GM23338 (cell line): ENCODE measurements at regions not wholly inside any gene's neighbourhood (a gene's known extent, or its start where the extent isn't known, plus 50 kb on each side); places are given as distances from the start of the nearest gene placed in this dataset.

Experiments used
- ATAC-seq: fragments of 200-7000 bp; cut with Tn5 transposase; 3 replicates; pipeline ENCODE4 v1.9.1; 2020
- DNase-seq: peaks from one replicate; pipeline ENCODE4 v3.0.0-alpha.2; 2015; ENCODE audit warnings: low spot score
- H2AFZ ChIP-seq: fragments of 200-600 bp; sonication (generic); 2 replicates; pipeline ENCODE4 v1.8.0; 2016; ENCODE audit warnings: antibody characterized with exemption, mild to moderate bottlenecking, moderate library complexity
- H3F3A ChIP-seq: fragments of 200-600 bp; sonication (generic); replicated peaks from 2 replicates; pipeline ENCODE4 v1.8.0; 2017; ENCODE audit warnings: antibody characterized with exemption, mixed run types, low read depth
- H3K27ac ChIP-seq: fragments of 200-600 bp; sonication (generic); 2 replicates; pipeline ENCODE4 v1.6.1; 2016; ENCODE audit warnings: low read depth
- H3K27me3 ChIP-seq: fragments of 200-600 bp; sonication (generic); 2 replicates; pipeline ENCODE4 v1.8.0; 2016; ENCODE audit warnings: mild to moderate bottlenecking, mixed run types, moderate library complexity; ENCODE audit not compliant: insufficient read depth
- H3K36me3 ChIP-seq: fragments of 200-600 bp; sonication (generic); 2 replicates; pipeline ENCODE4 v1.8.0; 2016; ENCODE audit warnings: mild to moderate bottlenecking; ENCODE audit not compliant: insufficient read depth
- H3K4me1 ChIP-seq: fragments of 200-600 bp; sonication (generic); 2 replicates; pipeline ENCODE4 v1.8.0; 2016; ENCODE audit warnings: mild to moderate bottlenecking, moderate library complexity; ENCODE audit not compliant: insufficient read depth
- H3K4me2 ChIP-seq: fragments of 200-600 bp; sonication (generic); 2 replicates; pipeline ENCODE4 v1.7.1; 2017; ENCODE audit warnings: mixed run types
- H3K4me3 ChIP-seq: fragments of 200-600 bp; sonication (generic); 2 replicates; pipeline ENCODE4 v1.6.1; 2016; ENCODE audit warnings: mixed run types
- H3K79me2 ChIP-seq: fragments of 200-600 bp; sonication (generic); replicated peaks from 2 replicates; pipeline ENCODE4 v1.8.0; 2017; ENCODE audit warnings: mild to moderate bottlenecking; ENCODE audit not compliant: insufficient read depth
- H3K9me2 ChIP-seq: fragments of 200-600 bp; sonication (generic); 2 replicates; pipeline ENCODE4 v1.8.0; 2017; ENCODE audit not compliant: insufficient read depth
- H4K20me1 ChIP-seq: fragments of 200-600 bp; sonication (generic); replicated peaks from 2 replicates; pipeline ENCODE4 v1.8.0; 2017; ENCODE audit warnings: mild to moderate bottlenecking; ENCODE audit not compliant: insufficient read depth
- H3K27ac Mint-ChIP-seq: 2 replicates; pipeline ENCODE4 v1.8.0; 2020; ENCODE audit warnings: inconsistent platforms, mild to moderate bottlenecking, moderate library complexity, mixed read lengths
- H3K27me3 Mint-ChIP-seq: 3 replicates; pipeline ENCODE4 v1.8.0; 2022; ENCODE audit warnings: low read depth, mild to moderate bottlenecking, moderate library complexity, mixed read lengths, inconsistent platforms; ENCODE audit not compliant: insufficient read depth, poor library complexity
- H3K36me3 Mint-ChIP-seq: 3 replicates; pipeline ENCODE4 v1.8.0; 2021; ENCODE audit warnings: low read depth, mild to moderate bottlenecking, inconsistent platforms, moderate library complexity, mixed read lengths
- H3K4me1 Mint-ChIP-seq: 3 replicates; pipeline ENCODE4 v1.8.0; 2020; ENCODE audit warnings: mild to moderate bottlenecking, inconsistent platforms, mixed read lengths
- H3K4me3 Mint-ChIP-seq: 3 replicates; pipeline ENCODE4 v1.8.0; 2021; ENCODE audit warnings: moderate library complexity, mild to moderate bottlenecking, inconsistent platforms, mixed read lengths
- H3K9me3 Mint-ChIP-seq: 3 replicates; pipeline ENCODE4 v1.8.0; 2020; ENCODE audit warnings: moderate library complexity, mild to moderate bottlenecking, inconsistent platforms, mixed read lengths
- CREB1 ChIP-seq: fragments of 250-450 bp; sonication (Bioruptor Pico); IDR thresholded peaks from 2 replicates; pipeline ENCODE4 v1.5.0; 2020; ENCODE audit warnings: low read depth, mild to moderate bottlenecking, moderate library complexity
- EZH2 ChIP-seq: fragments of 200-600 bp; sonication (generic); IDR thresholded peaks from one replicate; pipeline ENCODE4 v1.8.0; 2017; ENCODE audit warnings: antibody characterized with exemption, mild to moderate bottlenecking, low read depth; ENCODE audit not compliant: unreplicated experiment
- JUNB ChIP-seq: IDR thresholded peaks from one replicate; pipeline ENCODE4 v1.6.1; 2016; ENCODE audit warnings: antibody characterized with exemption; ENCODE audit not compliant: unreplicated experiment
- NANOG ChIP-seq: IDR thresholded peaks from 2 replicates; pipeline ENCODE4 v1.6.1; 2016; ENCODE audit warnings: antibody characterized with exemption, borderline replicate concordance
- POLR2AphosphoS5 ChIP-seq: IDR thresholded peaks from 2 replicates; pipeline ENCODE4 v1.6.1; 2016; ENCODE audit warnings: antibody characterized with exemption, low read depth
- STAT1 ChIP-seq: IDR thresholded peaks from one replicate; pipeline ENCODE4 v1.6.1; 2016; ENCODE audit warnings: antibody characterized with exemption; ENCODE audit not compliant: unreplicated experiment
- ZNF331 ChIP-seq: fragments of 250-450 bp; sonication (Bioruptor Pico); IDR thresholded peaks from 2 replicates; pipeline ENCODE4 v1.5.0; 2020; ENCODE audit warnings: low read depth, mild to moderate bottlenecking, moderate library complexity
- TF ChIP-seq, protein P1 (sequence below): fragments of 250-450 bp; sonication (Bioruptor Pico); IDR thresholded peaks from 2 replicates; pipeline ENCODE4 v1.5.0; 2020; ENCODE audit warnings: mild to moderate bottlenecking, moderate library complexity
- TF ChIP-seq, protein P2 (sequence below): IDR thresholded peaks from 2 replicates; pipeline ENCODE4 v1.6.1; 2016; ENCODE audit warnings: antibody characterized with exemption
- TF ChIP-seq, protein P3 (sequence below): IDR thresholded peaks from one replicate; pipeline ENCODE4 v1.6.1; 2018; ENCODE audit warnings: antibody characterized with exemption; ENCODE audit not compliant: unreplicated experiment

DNA sequence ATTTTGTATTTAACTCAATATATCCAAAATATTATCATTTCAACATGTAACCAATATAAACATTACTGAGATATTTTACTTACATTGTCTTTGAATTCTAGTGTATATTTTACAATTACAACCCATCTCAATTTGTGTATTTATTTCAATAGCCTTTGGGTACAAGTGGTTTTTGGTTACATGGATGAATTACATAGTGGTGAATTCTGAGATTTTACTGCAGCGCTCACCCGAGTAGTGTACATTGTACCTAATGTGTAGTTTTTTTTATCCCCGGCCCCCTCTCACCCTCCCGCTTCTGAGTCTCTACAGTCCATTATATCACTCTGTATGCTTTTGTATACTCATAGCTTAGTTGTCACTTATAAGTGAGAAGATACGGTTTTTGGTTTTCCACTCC lies 117.0 kb upstream of the GALNT2 start (continued):
- TF ChIP-seq, protein P1, sequence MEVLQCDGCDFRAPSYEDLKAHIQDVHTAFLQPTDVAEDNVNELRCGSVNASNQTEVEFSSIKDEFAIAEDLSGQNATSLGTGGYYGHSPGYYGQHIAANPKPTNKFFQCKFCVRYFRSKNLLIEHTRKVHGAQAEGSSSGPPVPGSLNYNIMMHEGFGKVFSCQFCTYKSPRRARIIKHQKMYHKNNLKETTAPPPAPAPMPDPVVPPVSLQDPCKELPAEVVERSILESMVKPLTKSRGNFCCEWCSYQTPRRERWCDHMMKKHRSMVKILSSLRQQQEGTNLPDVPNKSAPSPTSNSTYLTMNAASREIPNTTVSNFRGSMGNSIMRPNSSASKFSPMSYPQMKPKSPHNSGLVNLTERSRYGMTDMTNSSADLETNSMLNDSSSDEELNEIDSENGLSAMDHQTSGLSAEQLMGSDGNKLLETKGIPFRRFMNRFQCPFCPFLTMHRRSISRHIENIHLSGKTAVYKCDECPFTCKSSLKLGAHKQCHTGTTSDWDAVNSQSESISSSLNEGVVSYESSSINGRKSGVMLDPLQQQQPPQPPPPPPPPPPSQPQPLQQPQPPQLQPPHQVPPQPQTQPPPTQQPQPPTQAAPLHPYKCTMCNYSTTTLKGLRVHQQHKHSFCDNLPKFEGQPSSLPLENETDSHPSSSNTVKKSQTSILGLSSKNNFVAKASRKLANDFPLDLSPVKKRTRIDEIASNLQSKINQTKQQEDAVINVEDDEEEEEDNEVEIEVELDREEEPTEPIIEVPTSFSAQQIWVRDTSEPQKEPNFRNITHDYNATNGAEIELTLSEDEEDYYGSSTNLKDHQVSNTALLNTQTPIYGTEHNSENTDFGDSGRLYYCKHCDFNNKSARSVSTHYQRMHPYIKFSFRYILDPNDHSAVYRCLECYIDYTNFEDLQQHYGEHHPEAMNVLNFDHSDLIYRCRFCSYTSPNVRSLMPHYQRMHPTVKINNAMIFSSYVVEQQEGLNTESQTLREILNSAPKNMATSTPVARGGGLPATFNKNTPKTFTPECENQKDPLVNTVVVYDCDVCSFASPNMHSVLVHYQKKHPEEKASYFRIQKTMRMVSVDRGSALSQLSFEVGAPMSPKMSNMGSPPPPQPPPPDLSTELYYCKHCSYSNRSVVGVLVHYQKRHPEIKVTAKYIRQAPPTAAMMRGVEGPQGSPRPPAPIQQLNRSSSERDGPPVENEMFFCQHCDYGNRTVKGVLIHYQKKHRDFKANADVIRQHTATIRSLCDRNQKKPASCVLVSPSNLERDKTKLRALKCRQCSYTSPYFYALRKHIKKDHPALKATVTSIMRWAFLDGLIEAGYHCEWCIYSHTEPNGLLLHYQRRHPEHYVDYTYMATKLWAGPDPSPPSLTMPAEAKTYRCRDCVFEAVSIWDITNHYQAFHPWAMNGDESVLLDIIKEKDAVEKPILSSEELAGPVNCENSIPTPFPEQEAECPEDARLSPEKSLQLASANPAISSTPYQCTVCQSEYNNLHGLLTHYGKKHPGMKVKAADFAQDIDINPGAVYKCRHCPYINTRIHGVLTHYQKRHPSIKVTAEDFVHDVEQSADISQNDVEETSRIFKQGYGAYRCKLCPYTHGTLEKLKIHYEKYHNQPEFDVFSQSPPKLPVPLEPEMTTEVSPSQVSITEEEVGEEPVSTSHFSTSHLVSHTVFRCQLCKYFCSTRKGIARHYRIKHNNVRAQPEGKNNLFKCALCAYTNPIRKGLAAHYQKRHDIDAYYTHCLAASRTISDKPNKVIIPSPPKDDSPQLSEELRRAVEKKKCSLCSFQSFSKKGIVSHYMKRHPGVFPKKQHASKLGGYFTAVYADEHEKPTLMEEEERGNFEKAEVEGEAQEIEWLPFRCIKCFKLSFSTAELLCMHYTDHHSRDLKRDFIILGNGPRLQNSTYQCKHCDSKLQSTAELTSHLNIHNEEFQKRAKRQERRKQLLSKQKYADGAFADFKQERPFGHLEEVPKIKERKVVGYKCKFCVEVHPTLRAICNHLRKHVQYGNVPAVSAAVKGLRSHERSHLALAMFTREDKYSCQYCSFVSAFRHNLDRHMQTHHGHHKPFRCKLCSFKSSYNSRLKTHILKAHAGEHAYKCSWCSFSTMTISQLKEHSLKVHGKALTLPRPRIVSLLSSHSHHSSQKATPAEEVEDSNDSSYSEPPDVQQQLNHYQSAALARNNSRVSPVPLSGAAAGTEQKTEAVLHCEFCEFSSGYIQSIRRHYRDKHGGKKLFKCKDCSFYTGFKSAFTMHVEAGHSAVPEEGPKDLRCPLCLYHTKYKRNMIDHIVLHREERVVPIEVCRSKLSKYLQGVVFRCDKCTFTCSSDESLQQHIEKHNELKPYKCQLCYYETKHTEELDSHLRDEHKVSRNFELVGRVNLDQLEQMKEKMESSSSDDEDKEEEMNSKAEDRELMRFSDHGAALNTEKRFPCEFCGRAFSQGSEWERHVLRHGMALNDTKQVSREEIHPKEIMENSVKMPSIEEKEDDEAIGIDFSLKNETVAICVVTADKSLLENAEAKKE (CRISPR knock-in tag) = no peak
- TF ChIP-seq JUNB (no peak), NANOG (no peak), STAT1 (no peak)
- TF ChIP-seq, protein P2, sequence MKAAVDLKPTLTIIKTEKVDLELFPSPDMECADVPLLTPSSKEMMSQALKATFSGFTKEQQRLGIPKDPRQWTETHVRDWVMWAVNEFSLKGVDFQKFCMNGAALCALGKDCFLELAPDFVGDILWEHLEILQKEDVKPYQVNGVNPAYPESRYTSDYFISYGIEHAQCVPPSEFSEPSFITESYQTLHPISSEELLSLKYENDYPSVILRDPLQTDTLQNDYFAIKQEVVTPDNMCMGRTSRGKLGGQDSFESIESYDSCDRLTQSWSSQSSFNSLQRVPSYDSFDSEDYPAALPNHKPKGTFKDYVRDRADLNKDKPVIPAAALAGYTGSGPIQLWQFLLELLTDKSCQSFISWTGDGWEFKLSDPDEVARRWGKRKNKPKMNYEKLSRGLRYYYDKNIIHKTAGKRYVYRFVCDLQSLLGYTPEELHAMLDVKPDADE = no peak

DNA sequence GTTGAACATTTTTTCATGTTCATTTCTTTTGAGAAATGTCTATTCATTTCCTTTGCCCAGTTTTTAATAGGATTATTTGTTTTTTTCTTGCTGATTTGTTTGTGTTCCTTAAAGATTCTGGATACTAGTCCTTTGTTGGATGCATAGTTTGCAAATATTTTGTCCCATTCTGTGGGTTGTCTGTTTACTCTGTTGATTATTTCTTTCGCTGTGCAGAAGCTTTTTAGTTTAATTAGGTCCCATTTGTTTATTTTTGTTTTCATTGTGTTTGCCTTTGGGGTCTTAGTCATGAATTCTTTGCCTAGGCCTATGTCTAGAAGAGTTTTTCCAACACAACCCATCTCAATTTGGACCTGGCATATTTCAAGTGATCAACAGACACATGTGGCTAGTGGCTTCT lies 116.1 kb upstream of the GALNT2 start:
- ATAC-seq (no peak), DNase-seq (no peak)
- Histone ChIP-seq H4K20me1 (no peaks in the 10 kb centered on the region), H3K4me1 (no peaks in the 10 kb centered on the region; the same call in 1 of the 2 replicates), H3K79me2 (no peaks in the 10 kb centered on the region), H3K4me2 (no peak overlapping the region), H3K27me3 (no peaks in the 10 kb centered on the region), H3K9me2 (no peaks in the 10 kb centered on the region), H2AFZ (no peak overlapping the region), H3F3A (no peaks in the 10 kb centered on the region), H3K36me3 (no peaks in the 10 kb centered on the region), H3K4me3 (no peak overlapping the region), H3K27ac (no peak overlapping the region)
- no peaks in the 10 kb centered on the region for H3K27me3 Mint-ChIP-seq
- H3K4me3 Mint-ChIP-seq = no peak overlapping the region
- H3K36me3 Mint-ChIP-seq = no peaks in the 10 kb centered on the region
- no peaks in the 10 kb centered on the region for H3K9me3 Mint-ChIP-seq
- no peak overlapping the region for H3K27ac Mint-ChIP-seq
- peaks cover 3% of the 10 kb centered on the region; the same call in 2 of the 3 replicates for H3K4me1 Mint-ChIP-seq
- TF ChIP-seq NANOG = no peak
- no peak for TF ChIP-seq EZH2
- no peak for TF ChIP-seq POLR2AphosphoS5
- no peak for TF ChIP-seq JUNB
- no peak for TF ChIP-seq CREB1
- no peak for TF ChIP-seq STAT1
- TF ChIP-seq ZNF331 (CRISPR knock-in tag) = no peak
- TF ChIP-seq, protein P3, sequence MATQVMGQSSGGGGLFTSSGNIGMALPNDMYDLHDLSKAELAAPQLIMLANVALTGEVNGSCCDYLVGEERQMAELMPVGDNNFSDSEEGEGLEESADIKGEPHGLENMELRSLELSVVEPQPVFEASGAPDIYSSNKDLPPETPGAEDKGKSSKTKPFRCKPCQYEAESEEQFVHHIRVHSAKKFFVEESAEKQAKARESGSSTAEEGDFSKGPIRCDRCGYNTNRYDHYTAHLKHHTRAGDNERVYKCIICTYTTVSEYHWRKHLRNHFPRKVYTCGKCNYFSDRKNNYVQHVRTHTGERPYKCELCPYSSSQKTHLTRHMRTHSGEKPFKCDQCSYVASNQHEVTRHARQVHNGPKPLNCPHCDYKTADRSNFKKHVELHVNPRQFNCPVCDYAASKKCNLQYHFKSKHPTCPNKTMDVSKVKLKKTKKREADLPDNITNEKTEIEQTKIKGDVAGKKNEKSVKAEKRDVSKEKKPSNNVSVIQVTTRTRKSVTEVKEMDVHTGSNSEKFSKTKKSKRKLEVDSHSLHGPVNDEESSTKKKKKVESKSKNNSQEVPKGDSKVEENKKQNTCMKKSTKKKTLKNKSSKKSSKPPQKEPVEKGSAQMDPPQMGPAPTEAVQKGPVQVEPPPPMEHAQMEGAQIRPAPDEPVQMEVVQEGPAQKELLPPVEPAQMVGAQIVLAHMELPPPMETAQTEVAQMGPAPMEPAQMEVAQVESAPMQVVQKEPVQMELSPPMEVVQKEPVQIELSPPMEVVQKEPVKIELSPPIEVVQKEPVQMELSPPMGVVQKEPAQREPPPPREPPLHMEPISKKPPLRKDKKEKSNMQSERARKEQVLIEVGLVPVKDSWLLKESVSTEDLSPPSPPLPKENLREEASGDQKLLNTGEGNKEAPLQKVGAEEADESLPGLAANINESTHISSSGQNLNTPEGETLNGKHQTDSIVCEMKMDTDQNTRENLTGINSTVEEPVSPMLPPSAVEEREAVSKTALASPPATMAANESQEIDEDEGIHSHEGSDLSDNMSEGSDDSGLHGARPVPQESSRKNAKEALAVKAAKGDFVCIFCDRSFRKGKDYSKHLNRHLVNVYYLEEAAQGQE = no peak
